ENCODE measurements at regions not wholly inside any gene's neighbourhood (a gene's known extent, or its start where the extent isn't known, plus 50 kb on each side); places are given as distances from the start of the nearest gene placed in this dataset.

GRCh38 chr3:44109771-44110361 is 131.8 kb upstream of the TOPAZ1 start (continued):
- TF ChIP-seq SUZ12 (IDR thresholded peaks at IDR 0.05; ENCODE audit: unreplicated experiment) (no peak), HCFC1 (IDR thresholded peaks at IDR 0.05; ENCODE audit: low read length) (no peak), BHLHE40 (IDR thresholded peaks at IDR 0.05; ENCODE audit: borderline replicate concordance in 1 of 2, low read depth in 2 of 2, low read length in 1 of 2) (no peak), TARDBP (IDR thresholded peaks at IDR 0.05; ENCODE audit: borderline replicate concordance) (no peak), HSF1 (IDR thresholded peaks at IDR 0.05; ENCODE audit: low read depth, low read length) (no peak), ZNF384 (IDR thresholded peaks at IDR 0.05; ENCODE audit: borderline replicate concordance, low read depth, low read length) (no peak), SREBF2 (IDR thresholded peaks at IDR 0.05; ENCODE audit: low read length) (no peak), KLF5 (IDR thresholded peaks at IDR 0.05; ENCODE audit: partially characterized antibody) (no peak)
- TF ChIP-seq, protein P1, sequence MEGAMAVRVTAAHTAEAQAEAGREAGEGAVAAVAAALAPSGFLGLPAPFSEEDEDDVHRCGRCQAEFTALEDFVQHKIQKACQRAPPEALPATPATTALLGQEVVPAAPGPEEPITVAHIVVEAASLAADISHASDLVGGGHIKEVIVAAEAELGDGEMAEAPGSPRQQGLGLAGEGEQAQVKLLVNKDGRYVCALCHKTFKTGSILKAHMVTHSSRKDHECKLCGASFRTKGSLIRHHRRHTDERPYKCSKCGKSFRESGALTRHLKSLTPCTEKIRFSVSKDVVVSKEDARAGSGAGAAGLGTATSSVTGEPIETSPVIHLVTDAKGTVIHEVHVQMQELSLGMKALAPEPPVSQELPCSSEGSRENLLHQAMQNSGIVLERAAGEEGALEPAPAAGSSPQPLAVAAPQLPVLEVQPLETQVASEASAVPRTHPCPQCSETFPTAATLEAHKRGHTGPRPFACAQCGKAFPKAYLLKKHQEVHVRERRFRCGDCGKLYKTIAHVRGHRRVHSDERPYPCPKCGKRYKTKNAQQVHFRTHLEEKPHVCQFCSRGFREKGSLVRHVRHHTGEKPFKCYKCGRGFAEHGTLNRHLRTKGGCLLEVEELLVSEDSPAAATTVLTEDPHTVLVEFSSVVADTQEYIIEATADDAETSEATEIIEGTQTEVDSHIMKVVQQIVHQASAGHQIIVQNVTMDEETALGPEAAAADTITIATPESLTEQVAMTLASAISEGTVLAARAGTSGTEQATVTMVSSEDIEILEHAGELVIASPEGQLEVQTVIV (IDR thresholded peaks at IDR 0.05; ENCODE audit: borderline replicate concordance, partially characterized antibody): no peak
